Prostate gland (tissue), 2 donors: ENCODE measurements at regions not wholly inside any gene's neighbourhood (a gene's known extent, or its start where the extent isn't known, plus 50 kb on each side); places are given as distances from the start of the nearest gene placed in this dataset.

Source experiments
- CTCF ChIP-seq, 4 experiments: fragments of 200-600 bp in 2 of 4; fragments of 450-650 bp in 2 of 4; sonication (generic) in 2 of 4; IDR thresholded peaks; 1 replicate in 3 of 4; 2 replicates in 1 of 4; pipeline ENCODE4 v1.5.1; 2016 to 2019; ENCODE audit warnings: antibody characterized with exemption in 4 of 4, mild to moderate bottlenecking in 2 of 4, moderate library complexity in 2 of 4
- POLR2A ChIP-seq: fragments of 450-650 bp; IDR thresholded peaks from one replicate; pipeline ENCODE4 v1.6.1; 2016; ENCODE audit warnings: antibody characterized with exemption, mild to moderate bottlenecking

GRCh38 chr1:188371295-188371806 is 1542.6 kb downstream of the PLA2G4A start:
- TF ChIP-seq CTCF (IDR thresholded peaks at IDR 0.05) (no peak), POLR2A (no peak)
